ENCODE measurements at regions not wholly inside any gene's neighbourhood (a gene's known extent, or its start where the extent isn't known, plus 50 kb on each side); places are given as distances from the start of the nearest gene placed in this dataset.

DNA sequence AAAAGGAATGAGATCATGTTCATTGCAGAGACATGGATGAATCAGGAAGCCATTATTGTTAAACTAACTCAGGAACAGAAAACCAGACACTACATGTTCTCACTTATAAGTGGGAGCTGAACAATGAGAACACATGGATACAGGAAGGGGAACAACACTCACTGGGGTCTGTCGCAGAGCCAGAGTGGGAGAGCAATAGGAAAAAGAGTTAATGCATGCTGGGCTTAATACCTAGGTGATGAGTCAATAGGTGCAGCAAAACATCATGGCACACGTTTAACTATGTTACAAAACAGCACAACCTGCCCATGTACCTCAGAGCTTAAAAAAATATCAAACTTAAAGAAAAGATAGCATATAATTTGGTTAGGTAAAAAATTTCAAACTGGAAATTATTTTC, 281.4 kb downstream of the PABPC4L start:
- H3K4me1 Mint-ChIP-seq, result peaks cover 4 to 7% of the 10 kb centered on the region in 2 experiments; a peak in 3 of 4 replicates
- H3K27me3 Mint-ChIP-seq (ENCODE audit: low read depth), result no peaks in the 10 kb centered on the region
- H3K79me1 ChIP-seq (ENCODE audit: insufficient read depth, low read depth, low read length, poor library complexity, severe bottlenecking), result no peaks in the 10 kb centered on the region
- H3K9me3 ChIP-seq (ENCODE audit: control insufficient read depth, low read depth, low read length), result no peaks in the 10 kb centered on the region
- TF ChIP-seq CTCF (conservative IDR thresholded peaks at IDR 0.05), result no peak
- no peak overlapping the region for H3K23ac ChIP-seq (ENCODE audit: insufficient read length, low read depth, low read length)
- H3K27ac Mint-ChIP-seq, result 0 out of 7 replicates have a peak overlapping the region, but pooled peaks of 1 of the 3 experiments have one; percentile 45
- H3K27ac ChIP-seq (ENCODE audit: insufficient read length, low read depth, low read length), result no peak overlapping the region
- no peaks in the 10 kb centered on the region for H3K79me2 ChIP-seq (ENCODE audit: insufficient read depth, low read length)
- no peak overlapping the region for H2BK5ac ChIP-seq (ENCODE audit: insufficient read length, low read length)
- no peak overlapping the region for H3K9ac ChIP-seq (ENCODE audit: extremely low read depth, insufficient read length, low read length)
- H3K36me3 Mint-ChIP-seq (ENCODE audit: insufficient read depth in 1 of 3, low read depth in 3 of 3), result no peaks in the 10 kb centered on the region
- no peaks in the 10 kb centered on the region for H4K20me1 ChIP-seq (ENCODE audit: control insufficient read depth, insufficient read depth, insufficient read length)
- 0 out of 2 replicates have a peak, but pooled peaks cover 2% of the 10 kb centered on the region for H3K4me1 ChIP-seq (ENCODE audit: insufficient read depth, low read length)
- DNase-seq, result no peak
- no peak overlapping the region for H2AFZ ChIP-seq (ENCODE audit: low read length)
- no CpG with 5 or more reads among the region's 2 CpGs for WGBS (ENCODE audit: extremely low coverage, insufficient read length, low lambda C conversion rate)
- H4K8ac ChIP-seq (replicated peaks; ENCODE audit: insufficient read length, low read depth, low read length), result no peak overlapping the region
- H3K56ac ChIP-seq (ENCODE audit: insufficient read length, low read depth, low read length), result no peak overlapping the region
- no peak overlapping the region for H3T11ph ChIP-seq (ENCODE audit: low read length)
- no peak overlapping the region for H2BK15ac ChIP-seq (ENCODE audit: low read depth, low read length)
- H3K4me2 ChIP-seq (ENCODE audit: insufficient read depth, insufficient read length, low read length), result no peak overlapping the region
- H3K4me3 Mint-ChIP-seq, result no peak overlapping the region
- H3K14ac ChIP-seq (ENCODE audit: insufficient read depth, low read length), result no peak overlapping the region
- H3K18ac ChIP-seq (ENCODE audit: insufficient read length, low read depth, low read length), result no peak overlapping the region
- no peaks in the 10 kb centered on the region for H3K27me3 ChIP-seq (ENCODE audit: insufficient read depth, low read length)
- no peaks in the 10 kb centered on the region for H3K23me2 ChIP-seq (ENCODE audit: insufficient read length, low read depth, low read length, poor library complexity, severe bottlenecking)
- H2BK20ac ChIP-seq (ENCODE audit: low read depth, low read length, poor library complexity, severe bottlenecking), result no peak overlapping the region
- H3K9me3 Mint-ChIP-seq, result no peaks in the 10 kb centered on the region; a peak in 1 of 5 replicates
- H2AK5ac ChIP-seq (ENCODE audit: insufficient read length, low read length), result no peak overlapping the region
- no peak overlapping the region for H4K5ac ChIP-seq (ENCODE audit: insufficient read length, low read depth, low read length)
- H3K4ac ChIP-seq (ENCODE audit: low read depth, low read length), result no peak overlapping the region
- H2BK12ac ChIP-seq (ENCODE audit: insufficient read length, low read depth, low read length), result no peak overlapping the region
- H2BK120ac ChIP-seq (ENCODE audit: low read depth, low read length, poor library complexity, severe bottlenecking), result no peak overlapping the region
- H4K91ac ChIP-seq (ENCODE audit: insufficient read length, low read depth, low read length), result no peak overlapping the region

All from H9 (cell line).